ENCODE measurements at regions not wholly inside any gene's neighbourhood (a gene's known extent, or its start where the extent isn't known, plus 50 kb on each side); places are given as distances from the start of the nearest gene placed in this dataset.

DNA sequence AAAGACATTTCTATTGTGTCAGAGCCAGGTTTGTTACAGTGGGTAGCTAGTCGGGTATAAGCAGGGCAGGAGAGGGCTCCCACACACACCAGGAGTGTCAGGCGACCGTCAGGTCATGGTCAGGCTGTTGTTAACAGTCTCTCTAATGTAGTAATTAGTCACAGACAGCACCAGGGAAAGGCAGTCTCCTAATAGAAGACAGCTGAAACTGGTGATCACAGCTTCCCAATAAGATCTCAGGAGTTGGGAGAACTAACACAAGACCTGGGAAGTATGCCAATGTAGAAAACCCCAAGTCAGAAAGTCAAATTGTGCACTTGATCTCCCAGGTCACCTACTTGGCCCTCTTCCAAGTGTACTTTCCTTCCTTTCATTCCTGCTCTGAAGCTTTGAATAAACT, 53.0 kb upstream of the GPR6 start:
- no peak overlapping the region for H3K4me3 Mint-ChIP-seq
- TF ChIP-seq, protein P1, sequence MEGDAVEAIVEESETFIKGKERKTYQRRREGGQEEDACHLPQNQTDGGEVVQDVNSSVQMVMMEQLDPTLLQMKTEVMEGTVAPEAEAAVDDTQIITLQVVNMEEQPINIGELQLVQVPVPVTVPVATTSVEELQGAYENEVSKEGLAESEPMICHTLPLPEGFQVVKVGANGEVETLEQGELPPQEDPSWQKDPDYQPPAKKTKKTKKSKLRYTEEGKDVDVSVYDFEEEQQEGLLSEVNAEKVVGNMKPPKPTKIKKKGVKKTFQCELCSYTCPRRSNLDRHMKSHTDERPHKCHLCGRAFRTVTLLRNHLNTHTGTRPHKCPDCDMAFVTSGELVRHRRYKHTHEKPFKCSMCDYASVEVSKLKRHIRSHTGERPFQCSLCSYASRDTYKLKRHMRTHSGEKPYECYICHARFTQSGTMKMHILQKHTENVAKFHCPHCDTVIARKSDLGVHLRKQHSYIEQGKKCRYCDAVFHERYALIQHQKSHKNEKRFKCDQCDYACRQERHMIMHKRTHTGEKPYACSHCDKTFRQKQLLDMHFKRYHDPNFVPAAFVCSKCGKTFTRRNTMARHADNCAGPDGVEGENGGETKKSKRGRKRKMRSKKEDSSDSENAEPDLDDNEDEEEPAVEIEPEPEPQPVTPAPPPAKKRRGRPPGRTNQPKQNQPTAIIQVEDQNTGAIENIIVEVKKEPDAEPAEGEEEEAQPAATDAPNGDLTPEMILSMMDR (conservative IDR thresholded peaks at IDR 0.05): no peak
- peaks cover 3% of the 10 kb centered on the region for H3K9me3 Mint-ChIP-seq
- no peaks in the 10 kb centered on the region for H3K36me3 Mint-ChIP-seq (ENCODE audit: low read depth)
- no peaks in the 10 kb centered on the region for H3K4me1 Mint-ChIP-seq
- DNase-seq (ENCODE audit: low read depth, low spot score): no peak
- H3K27me3 Mint-ChIP-seq (ENCODE audit: low read depth): peaks cover 14% of the 10 kb centered on the region
- no peak overlapping the region for H3K27ac Mint-ChIP-seq (ENCODE audit: unreplicated experiment)

DNA sequence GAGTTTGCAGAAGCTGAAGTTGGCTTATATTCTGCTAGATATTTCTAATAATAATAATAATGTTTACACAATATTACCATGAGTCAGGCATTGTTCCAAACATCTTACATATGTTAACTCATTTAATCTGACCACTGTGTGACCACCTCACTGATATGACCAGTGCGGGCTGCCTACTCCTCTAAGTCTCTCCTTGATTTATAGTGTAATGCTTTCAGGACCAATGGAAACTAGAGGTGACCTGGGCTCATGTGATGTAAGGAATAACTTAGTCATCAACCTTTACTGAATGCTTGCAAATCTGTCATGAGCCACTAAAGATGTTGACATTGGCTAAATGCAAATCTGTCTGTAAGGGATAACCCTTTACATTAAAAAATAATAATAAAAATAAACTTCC, 51.1 kb upstream of the GPR6 start:
- no peaks in the 10 kb centered on the region for H3K36me3 Mint-ChIP-seq (ENCODE audit: low read depth)
- no peak overlapping the region for H3K27ac Mint-ChIP-seq (ENCODE audit: unreplicated experiment)
- DNase-seq (ENCODE audit: low read depth, low spot score): no peak
- no peak overlapping the region for H3K4me3 Mint-ChIP-seq
- H3K27me3 Mint-ChIP-seq (ENCODE audit: low read depth): peaks cover 10% of the 10 kb centered on the region
- H3K9me3 Mint-ChIP-seq: no peaks in the 10 kb centered on the region
- TF ChIP-seq, protein P1 (conservative IDR thresholded peaks at IDR 0.05): no peak
- no peaks in the 10 kb centered on the region for H3K4me1 Mint-ChIP-seq
